NCI-H187 (cell line): ENCODE measurements at regions not wholly inside any gene's neighbourhood (a gene's known extent, or its start where the extent isn't known, plus 50 kb on each side); places are given as distances from the start of the nearest gene placed in this dataset.
"Not testable (repeated sequence)": the region's sequence is repeated elsewhere in the genome, so short reads cannot be mapped to it uniquely, and the experiment has no call there.

Experiments used
- DNase-seq, 2 experiments: peaks; one replicate each; lab custom pipeline; 2025; lab: John Stamatoyannopoulos, UW

DNA sequence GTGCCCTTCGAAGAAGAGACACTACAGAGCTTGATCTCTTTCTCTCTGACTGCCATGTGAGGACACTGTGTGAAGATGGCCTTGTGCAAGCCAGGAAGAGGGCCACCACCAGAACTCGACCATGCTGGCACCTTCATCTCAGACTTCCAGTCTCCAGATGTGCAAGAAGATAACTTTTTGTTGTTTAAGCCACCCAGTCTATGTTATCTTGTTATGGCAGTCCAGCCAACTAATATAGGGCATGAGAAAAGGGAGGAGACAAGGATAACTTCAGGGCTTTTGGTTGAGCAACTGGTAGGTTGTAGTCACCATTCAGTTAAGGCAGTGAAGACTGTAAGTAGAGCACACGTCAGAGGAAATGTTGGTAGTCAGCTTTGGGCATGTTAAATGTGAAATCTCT lies 515.5 kb downstream of the CSNK1G3 start:
- no peak for DNase-seq

DNA sequence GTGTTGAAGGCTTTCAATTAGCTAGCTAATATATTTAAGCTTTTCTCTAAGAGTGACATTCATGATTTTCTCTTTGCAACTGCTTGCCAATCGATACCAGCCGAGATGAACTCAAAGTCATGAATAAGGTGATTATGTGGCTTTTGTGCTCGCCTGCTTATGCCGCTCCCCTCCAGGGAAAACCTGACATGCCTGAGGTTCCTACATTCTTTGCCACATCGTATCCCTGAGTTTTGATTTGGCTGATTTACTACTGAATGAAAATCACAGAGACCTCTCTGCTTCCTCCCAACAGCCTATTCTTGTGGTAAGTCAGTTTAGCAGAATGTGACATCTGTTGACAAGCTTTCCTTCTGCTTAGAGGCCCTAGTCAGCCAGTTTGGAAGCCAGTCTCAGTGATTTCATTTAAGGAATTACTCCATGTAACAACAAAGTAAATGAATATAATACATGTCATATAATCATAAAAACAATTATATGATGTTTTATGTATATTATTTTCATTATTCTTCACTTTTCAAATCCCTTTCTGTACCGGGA lies 513.4 kb downstream of the CSNK1G3 start:
- no peak for DNase-seq

DNA sequence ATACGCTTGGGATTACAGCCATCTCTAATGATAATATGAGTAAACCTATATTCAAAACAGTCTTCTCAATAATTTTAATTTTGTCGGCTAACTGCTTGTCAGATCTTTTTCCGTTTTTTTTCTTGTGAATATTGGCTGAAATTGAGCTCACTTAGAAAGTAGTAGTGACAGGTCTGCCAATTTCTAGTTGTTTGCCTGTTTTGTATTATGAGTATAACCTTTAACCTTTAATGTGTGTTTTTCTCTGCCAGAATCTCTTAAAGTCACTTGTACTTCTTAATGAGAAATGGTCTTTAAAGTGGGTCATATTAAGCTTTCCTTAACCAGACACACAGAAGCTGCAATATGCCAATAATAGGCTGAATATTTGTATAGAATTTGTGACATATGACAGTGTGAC lies 511.0 kb downstream of the CSNK1G3 start:
- no peak for DNase-seq

DNA sequence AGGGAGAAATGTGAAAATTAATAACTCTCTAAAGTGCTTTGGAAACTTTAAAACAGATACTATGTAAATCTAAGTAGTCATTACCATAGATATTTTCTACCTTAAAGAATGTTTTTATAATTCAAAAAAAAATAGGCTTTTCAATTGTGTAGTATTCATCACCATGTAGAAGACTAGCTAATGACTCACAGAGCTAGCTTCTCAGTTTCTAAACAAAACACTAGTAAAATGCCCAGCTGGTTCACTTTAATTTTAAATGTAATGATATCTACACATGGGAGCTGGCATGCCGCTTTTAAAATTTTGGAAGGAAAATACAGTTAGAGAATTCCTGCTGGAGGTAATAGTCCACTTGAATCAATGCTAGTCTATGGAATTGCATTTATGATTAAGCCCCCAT lies 509.8 kb downstream of the CSNK1G3 start:
- no peak for DNase-seq

DNA sequence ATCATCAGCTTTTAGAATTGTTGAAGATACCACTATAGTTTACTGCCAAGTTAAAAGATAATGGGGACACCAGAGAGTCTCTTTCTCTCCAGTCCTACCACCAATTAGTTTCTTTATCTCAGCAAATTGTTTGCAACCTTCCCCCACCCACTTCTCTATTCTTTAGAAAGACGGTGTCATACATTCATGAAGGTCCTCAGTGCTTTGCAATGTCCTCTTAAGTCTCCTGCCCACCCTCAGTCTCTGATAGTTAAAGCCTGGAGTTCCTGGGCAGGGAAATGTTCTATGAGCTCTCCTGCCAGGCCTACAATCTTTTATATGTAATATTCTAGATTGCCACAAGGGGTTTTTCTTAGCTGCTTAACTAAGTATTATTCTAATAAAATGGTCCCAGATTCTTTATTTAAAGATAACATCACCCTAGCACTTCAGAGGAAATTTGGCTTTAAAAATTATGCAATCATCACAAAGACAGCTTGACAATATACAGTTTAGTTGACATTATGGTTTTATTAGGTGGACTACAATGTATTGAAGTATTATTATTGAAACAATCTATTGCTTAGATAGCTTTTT lies 509.2 kb downstream of the CSNK1G3 start:
- no peak for DNase-seq

DNA sequence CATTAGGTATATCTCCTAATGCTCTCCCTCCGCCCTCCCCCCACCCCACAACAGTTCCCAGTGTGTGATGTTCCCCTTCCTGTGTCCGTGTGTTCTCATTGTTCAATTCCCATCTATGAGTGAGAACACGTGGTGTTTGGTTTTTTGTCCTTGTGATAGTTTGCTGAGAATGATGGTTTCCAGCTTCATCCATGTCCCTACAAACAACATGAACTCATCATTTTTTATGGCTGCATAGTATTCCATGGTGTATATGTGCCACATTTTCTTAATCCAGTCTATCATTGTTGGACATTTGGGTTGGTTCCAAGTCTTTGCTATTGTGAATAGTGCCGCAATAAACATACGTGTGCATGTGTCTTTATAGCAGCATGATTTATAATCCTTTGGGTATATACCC lies 505.3 kb downstream of the CSNK1G3 start:
- DNase-seq = not testable (repeated sequence)

DNA sequence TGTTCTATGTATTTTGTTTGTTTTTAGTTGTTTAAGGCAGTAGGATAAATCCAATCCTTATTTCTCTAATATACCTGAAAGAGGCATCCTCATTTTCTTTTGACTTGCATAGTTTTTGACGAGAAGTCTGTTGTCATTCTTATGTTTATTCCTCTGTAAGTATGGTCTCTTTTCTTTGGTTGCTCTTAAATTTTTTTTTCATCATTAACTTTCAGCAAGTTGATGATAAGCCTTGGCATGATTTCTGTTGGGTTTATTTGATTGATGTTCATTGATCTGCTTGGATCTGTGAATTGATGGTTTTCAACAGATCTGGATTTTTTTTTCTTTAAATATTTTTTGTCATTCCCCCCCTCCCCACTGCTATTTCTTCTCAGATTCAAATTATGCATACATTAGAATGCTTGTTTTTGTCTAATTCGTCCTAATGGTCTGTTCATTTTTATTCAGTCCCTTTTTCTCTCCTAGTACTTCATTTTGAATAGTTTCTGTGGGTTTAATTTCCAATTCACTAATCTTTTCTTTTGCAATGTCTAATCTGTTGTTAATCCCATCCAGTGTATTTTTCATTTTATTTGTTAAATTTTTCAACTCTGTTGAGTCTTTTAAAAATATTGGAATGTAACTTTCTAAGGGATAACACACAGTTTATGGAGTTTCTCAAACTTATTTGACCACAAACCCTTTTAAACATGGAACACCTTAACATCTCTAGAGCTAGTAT lies 495.9 kb downstream of the CSNK1G3 start:
- no peak for DNase-seq

DNA sequence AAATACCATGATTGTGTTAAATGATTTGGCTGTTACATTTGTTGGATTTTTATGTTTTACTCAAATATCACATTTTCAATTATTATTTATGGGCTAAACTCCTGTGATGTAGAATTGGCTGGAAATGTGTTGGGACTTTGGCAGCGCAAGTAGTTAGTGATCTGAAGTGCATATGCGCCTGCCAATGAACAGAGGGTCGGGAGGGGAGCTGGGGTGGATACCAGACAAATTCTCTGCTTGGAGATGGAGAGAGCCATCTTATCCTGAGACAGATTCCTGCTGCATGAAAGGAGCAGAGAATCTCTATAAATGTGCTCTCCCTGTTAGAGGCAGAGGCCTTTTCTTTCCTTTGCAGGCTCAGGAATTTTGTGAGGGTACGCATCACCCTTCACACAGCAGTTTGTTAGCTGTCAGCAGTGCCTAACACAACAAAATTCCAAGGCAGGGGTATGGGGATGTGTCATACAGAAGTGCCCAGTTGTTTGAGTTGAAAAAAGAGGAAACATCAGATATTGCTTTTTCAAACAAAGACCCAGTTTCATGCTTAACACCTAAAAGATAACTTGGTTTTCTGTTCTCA lies 489.1 kb downstream of the CSNK1G3 start:
- DNase-seq = no peak

DNA sequence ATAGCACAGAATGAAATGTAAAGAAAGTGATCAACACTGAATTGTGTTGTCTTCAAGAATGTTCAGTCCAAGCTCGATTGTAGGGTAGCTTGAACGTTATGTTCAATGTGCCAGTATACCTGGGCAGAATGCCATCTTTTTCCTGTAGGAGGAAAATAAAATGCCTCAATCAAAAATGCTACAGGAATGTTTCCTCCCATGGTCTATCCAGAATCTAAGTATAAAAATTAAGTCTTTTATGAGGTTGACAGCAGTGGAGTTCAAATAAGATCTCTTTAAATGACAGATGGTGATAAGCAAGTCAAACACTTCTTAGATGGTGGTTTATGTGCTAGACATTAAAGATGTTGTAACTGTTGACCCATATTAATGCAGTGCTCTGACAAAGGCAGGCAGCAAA lies 488.6 kb downstream of the CSNK1G3 start:
- DNase-seq = no peak

DNA sequence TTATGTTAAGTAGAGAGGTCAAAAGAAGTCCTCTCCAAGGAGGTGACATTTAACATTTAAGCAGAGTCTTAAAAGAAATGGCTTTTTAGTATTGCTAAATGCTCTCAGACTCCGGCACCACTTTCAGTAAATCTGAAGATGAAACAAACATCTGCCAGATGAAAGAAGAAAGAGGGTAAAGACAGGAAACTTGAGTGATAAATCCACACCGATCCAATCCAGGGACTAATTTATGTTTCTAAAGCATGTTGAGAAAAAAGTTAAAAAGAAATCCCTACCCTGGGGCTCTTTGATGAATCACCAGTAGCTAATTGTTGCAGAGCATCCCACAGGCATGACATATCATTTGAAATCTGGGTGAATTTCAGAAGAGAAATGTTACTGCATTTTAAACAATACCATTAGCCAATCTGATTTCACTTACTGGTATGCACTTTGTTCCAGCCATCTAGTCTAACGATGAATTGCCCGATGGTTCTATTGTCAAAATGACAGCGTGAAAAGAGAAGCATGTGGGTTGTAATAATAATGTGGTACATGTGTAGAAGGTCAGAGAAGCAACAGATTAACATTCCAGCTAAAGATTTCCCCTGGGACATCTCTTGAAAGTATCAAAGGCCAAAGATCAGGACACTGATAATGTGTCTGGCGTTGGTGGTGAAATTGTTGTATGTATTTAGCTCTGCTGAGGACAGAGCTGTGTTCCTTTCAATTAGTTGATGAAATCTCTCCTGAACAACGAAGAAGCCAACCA lies 485.7 kb downstream of the CSNK1G3 start:
- DNase-seq = no peak

DNA sequence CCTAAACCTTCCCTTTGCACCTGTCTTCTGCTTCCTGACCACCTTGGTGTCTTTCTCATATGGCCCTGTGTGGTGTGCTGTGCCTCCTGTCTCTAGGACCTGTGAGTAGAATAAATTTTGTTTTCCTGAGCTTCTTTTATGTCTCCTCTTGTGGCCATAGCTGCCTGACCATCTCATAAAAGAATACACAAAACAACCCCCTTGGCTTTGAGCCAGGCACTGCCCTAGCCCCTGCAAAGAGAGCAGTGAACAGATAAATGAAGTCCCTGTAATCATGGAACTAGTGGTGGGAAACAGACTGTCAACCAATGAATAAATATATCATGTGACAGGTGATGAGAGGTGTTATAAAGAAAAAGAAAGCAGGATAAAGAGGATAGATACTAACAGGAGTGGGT lies 485.1 kb downstream of the CSNK1G3 start:
- DNase-seq = no peak

DNA sequence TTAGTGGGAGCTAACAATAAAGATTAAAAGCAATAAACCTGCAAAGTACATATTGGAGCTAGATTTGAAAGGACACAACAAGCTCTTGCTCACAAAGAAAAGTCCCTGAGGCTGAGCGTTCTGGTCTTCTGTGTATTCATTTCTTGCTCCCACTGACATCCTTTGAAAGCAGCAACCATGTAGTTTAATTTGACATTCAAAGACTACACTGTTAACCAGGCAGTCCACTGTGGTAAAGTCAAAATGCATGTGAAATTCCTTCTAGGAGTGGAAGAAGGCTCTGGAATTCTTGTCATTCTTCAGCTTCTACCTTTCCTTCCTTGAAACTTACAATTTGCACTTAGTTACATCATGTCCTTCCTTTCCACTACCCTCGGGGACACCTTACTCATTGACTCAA lies 480.7 kb downstream of the CSNK1G3 start:
- no peak for DNase-seq

DNA sequence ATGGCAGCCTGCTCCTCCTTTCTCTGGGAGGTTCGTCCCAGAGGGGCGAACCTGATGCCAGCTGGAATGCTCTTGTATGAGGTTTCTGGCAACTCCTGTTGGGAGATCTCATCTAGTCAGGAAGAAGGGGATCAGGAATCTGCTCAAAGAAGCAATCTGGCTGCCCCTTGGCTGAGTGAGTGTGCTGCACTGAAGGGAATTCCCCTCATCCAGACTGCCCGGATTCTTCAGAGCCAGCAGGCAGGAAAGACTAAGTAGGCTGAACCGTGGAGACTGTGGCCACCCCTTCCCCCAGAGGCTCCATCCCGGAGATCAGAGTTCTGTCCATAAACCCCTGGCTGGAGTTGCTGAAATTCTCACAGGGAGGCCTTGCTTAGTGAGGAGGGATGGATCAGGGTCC lies 476.0 kb downstream of the CSNK1G3 start:
- no peak for DNase-seq

DNA sequence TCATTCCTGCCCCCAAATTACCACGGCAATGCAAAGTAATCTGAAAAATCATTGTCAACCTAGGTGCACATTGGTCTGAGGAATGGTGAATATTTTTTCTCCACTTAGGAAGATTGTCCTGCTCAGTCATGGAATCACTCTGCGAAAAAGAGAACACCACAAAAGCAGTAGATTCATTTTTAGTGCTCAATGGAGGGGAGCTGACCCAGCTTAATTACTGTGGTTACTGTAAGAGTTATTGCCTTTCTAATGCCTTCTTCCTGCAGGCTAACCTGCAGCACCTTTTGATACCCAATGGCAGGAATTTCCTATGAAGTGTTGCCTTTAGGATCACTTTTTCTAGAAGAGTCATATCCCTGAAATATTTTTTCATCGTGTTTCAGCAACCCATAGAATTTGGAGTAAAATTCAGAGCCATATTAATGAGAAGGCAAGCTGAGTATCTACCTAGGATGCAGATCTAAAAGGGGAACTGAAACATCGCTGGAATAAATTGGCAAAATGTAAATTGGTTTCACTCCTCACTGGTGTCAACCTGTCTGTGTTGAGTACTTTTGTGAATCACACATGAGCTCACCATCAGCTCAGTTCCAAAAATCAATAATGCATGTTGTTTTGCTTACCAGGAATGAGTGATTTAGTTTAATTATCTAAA lies 464.5 kb downstream of the CSNK1G3 start:
- DNase-seq = no peak

DNA sequence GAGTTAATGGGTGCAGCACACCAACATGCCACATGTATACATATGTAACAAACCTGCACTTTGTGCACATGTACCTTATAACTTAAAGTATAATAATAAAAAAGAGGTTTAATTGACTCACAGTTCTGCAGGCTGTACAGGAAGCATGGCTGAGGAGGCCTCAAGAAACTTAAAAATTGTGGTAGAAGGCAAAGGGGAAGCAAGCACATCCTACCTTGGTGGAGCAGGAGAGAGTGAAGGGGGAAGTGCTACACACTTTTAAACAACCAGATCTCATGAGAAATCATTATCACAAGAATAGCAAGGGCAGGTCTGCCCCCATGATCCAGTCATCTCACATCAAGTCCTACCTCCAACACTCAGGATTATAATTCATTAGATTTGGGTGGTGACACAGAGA lies 463.5 kb downstream of the CSNK1G3 start:
- not testable (repeated sequence) for DNase-seq

DNA sequence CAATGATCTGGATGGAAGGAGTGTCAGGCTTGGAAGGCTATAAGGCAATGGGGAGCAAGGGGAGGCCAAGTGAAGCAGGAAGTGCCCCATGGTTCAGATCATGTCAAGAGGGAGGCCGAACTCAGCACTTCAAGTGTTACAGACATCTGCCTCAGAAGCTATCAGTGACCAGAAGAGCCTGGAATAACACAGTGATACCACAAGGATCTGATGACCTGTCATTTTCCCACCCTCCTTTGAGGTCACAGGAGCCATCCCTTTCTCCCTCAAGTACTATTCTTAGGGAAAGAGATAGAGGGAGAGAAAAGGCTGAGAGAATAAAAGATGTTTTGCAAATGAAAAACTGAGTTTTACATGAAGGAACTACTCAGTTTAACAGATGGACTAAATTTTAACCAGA lies 454.8 kb downstream of the CSNK1G3 start:
- DNase-seq = no peak

DNA sequence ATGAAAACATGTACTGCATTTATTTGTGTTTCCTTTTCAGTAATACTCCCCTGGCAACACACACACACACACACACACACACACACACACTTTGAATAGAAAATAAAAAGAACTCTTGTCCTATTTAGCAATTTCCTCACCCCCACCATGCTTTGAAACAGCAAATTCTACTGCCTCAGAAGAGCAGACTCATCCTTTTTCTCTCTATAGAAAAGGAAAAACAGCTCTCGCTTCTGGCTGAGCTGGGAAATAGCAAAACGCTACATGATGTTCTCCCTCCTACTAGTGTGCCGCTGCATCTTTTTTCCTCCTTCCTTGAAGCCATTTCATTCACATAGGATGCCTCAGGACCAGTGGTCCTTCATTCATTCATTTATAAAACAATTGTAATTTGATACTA lies 453.6 kb downstream of the CSNK1G3 start:
- no peak for DNase-seq

DNA sequence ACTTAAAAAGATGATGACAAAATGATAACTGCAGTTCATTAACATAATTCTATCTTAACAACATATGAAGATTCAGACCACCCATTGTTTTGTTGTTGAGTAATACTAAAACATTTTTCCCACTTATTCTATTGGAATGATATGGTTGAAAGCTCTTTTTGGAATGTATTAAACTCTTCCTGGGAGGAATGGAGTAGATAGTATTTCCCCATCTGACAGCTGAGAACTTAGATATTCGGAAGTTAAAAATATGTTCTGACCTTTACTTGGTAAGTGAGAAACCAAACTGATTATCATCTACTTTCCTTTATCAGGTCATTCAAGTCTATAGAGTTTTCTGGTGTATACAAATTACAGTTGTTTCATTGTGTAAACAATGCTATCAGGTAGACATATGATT lies 452.9 kb downstream of the CSNK1G3 start:
- DNase-seq = no peak

DNA sequence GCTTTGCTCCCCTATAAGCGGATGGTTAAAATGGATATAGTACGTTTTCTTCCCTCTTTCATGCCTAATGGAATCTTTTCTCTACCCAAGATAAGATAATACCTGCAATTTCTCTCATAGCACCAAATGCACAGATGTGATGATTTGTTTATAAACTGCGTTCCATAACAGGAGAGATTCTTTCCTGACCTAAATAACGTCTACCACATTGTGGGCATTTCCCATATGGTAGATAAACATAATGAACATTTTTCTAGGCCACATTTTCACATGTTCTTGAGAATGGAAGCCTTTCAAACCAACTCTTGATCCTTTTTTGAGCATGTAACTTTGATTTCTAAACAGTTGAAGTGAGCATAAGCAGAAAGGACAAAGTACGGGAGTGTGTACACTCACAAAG lies 448.5 kb downstream of the CSNK1G3 start:
- no peak for DNase-seq

DNA sequence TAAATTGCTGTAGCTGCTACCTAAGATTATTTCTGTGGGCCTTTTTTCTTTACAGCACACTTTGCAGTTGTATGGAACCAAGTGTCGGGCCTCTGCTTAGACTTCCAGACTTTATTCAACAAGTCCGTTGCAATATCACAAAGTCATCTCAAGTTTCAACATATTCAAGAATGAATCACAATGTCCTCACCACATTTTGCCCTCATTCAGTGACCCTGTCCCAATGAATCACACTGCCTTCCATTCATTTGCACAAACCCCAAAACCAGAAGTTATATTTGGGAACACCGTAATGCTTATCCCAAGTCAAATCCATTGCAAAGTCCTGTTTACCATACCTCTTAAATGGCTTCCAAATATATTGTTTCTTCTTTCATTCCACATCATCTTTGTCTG lies 439.6 kb downstream of the CSNK1G3 start:
- no peak for DNase-seq

DNA sequence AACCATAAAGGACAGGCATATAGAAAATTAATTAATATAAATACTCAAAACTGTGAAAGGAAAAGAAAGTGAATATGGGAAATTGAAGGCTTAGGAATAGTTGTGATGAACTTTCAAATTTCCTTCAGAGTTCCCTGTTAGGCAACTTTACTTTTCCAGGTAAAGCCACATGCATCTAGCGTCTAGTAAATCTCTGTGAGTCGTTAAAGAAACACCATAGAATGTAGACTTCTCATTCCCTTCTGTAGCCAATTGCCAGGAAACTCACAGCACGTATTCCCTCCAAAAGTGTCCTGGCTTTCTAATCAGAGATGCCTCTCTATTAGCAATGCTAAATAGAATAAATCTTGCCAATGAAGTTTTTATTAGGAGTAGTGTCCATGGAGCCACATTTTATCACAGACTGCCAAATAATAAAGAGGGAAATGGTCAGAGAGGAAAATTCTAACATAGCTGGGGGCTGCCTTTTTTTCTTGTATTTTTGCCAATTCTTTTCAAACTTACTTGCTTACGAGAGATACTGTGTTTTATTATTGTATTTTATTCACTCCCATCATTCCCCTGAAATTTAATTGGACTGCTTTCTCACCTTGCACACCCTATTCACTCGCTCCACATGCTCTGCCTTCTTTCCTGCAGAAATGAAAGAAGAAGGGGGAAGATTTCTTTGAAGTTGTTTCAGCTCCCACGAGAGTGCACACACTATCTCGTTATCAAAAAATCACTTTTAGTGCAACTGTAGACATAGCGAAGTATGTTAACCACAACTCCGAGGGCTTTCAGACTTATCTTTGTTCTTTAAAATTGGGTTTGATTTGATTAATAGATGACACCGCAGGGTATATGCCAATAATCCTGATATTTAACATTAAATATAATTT lies 439.0 kb downstream of the CSNK1G3 start:
- no peak for DNase-seq
